ENCODE measurements at regions not wholly inside any gene's neighbourhood (a gene's known extent, or its start where the extent isn't known, plus 50 kb on each side); places are given as distances from the start of the nearest gene placed in this dataset.
A peak's percentile ranks its signal among the peaks of the same experiment; 100 is the strongest.

DNA sequence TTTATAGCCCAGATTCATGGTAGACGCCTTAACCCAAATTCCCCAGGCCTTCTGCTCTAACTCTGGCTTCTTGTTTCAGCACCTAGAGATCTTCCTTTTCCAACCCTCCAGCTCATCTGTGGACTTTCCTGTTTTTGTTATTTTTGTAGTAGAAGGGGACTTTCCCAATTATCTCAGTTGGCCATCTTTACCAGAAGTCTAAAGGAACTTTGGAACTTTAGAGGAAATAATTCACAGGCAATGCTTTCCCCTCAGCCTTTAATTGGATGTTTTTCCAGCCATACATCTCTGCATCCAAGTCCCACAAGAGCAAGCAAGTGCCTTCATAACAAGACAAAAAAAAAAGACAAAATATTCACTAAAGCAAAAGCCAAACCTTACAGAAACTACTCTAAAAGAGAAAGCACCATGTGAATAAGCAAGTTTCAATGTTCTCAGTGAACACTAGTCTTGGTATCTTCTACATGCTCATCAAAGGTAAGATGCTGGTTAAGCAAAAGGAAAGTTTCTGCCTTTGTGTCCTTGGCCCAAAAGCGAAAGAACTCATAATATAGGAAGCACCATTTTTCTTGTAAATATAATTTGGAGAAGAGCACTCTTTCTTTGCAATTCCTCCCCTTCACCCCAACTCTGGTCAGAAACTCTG, 377.3 kb downstream of the SETD4 start:
- DNase-seq: no peak

GRCh38 chr21:35681946-35682345, 378.4 kb downstream of the SETD4 start:
- no peak for DNase-seq

- no peak for DNase-seq
Observed at GRCh38 chr21:35679076-35679475, 381.2 kb downstream of the SETD4 start.

DNA sequence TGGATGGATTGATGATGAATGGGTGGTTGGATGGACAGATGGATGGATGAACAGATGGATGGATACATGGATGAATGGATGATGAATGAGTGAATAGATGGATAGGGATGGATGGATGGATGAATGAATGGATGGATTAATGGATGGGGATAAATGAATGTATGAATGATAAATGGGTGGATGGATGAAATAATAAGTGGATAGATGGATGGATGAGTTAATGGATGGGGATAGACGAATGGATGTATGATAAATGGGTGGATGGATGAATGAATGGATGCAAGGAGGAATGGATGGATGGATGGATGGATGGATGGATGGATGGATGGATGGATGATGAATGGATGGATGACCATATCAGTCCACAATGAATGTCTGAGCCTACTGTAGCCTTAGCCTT, 381.9 kb downstream of the SETD4 start:
- DNase-seq: no peak

DNA sequence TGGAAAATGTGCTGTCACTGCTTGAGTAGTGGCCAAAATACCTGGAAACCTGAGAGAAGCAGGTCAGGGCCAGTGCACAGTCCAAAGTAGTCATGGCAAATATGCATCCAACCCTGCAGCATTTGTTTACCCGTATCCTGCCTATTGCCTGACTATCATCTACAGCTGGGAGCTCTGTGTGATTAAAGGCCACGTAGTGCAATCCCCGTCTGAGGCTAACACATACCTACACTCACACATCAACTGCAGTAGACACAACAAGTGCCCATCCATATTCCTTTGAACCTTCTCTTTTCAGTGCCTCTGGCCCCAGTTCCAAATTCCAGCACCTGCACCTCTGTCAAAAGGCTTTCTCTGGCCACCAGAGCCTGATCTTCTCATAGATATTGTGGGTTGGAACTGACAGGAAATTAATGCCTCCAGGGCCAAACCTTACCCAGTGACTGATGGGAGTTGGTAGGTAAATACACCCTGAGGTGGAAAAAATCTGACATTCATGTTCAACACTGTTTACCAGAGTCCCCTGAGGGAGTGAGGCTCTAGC, 383.0 kb downstream of the SETD4 start:
- DNase-seq: no peak

GRCh38 chr21:35674895-35675470, 385.3 kb downstream of the SETD4 start:
- no peak for DNase-seq

DNA sequence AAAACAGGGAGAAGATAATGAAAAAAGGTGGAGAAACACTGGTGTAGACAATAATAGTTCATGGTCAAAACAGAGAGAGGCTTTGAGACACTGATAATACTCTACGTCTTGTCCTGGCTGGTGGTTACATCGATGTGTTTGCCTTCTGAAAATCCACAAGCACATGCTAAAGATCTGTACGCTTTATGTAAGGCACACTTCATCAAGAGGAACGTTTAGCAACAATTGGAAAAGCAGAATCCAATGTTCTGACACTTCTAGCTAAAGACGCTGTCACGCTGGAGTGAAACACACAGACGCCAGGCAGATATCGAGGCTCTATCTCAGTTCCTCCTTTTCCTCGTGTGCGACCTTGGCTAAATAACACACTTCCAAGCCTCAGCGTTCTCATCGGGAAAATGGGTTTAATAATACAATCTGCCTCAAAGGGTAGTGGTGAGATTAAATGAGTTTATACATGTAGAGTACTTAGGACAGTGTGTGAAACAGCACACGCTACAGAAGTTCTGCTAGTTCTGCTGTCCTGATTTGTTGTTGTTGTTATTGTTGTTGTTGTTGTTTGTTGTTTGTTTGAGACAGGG, 386.1 kb downstream of the SETD4 start:
- no peak for DNase-seq

- DNase-seq: no peak
Observed at GRCh38 chr21:35672313-35672712, 388.0 kb downstream of the SETD4 start.

DNA sequence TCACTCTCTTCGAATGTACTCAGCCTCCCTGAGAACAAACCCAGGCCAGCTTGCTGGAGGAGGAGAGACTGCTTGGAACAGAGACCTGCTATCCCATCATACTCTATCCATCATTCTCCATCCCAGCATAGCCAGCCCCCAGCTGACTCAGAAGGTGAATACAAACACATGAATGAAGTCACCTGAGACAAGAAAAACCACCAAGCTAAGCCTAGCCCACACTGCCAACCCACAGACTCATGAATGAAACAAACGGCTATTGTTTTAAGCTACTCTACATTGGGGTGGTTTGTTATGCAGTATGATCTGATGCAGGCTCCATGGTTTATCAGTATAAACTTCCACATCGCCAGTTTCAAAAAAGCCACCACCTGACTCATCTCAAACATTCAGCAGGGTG, 395.6 kb downstream of the SETD4 start:
- DNase-seq: no peak

DNA sequence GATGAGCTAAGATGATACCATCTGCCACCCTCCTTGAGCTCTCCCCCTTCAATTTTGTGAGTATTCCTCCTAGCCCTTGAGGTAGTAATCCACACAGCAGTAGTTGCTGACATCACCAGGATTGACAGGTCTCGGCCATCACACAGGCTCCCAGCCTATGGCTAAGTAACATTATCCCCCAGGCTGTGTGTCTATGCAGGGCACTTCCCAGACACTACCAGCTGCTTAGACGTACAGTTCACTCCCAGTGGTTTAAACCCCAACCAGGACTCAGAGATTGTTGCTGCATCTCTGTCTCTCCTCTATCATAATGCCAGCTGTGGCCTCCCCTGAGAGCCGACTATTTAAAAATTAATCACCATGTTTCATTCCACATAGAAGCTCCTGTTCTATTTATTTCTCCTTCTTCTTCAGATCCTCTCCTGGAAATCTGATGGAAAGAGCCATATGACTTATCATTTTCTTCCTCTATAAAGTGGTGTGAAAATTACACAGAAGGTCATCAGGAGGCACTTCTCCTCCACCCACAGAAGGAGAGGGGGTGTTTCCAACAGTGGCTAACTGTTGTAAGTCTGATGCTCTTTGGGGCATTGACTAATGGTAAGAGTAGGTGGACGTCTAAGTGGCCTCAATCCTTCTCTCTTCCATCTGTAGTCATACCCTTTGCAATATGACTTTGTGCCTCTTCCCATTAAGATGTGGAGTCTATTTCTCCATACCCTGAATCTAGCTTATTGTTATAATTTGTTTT, 396.3 kb downstream of the SETD4 start:
- no peak for DNase-seq

- no peak for DNase-seq
Observed at GRCh38 chr21:35658242-35658641, 402.1 kb downstream of the SETD4 start.

- DNase-seq: no peak
Observed at GRCh38 chr21:35652872-35653271, 407.5 kb downstream of the SETD4 start.

DNA sequence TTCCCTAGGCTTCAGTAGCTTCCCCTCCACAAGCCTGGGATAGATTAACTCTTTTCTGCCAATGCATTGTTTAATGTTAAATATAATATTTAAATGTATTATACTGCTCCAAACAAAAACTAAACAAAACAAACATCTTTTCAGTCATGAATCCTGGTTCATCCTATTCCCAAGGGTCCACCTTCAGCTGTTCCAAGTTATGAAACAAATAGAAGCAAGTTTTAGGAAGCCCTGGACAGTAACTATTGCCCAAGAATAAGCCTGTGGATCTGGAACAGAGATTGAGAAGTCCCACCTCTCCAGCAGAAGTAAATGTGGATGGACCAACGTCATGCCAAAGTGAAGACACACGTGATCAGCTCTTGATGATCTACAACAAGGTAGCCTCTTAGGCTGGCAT, 408.1 kb downstream of the SETD4 start:
- DNase-seq: no peak

DNA sequence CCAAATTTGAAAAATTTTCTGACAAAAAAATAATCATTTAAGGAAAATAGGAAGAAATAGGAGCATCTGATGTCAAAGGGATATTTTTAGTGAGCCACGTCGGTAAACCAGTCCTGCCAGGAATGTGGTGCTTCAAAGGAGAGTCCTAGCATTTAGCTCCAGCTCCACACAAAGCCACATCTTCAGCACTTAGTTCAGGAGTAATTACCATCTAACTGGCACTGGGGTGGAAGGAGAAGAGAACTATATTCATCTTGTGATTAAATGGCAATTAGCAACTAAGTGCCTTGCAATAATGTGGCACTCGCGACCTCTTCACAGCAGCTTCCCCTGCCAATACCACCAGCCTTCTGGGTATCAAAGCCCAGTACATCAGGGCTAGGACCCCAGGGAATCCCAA, 409.1 kb downstream of the SETD4 start:
- DNase-seq: no peak

GRCh38 chr21:35649186-35649585, 411.1 kb downstream of the SETD4 start:
- no peak for DNase-seq

- peak; percentile 48 for DNase-seq
Observed at GRCh38 chr21:35648512-35648911, 411.8 kb downstream of the SETD4 start.

GRCh38 chr21:35646606-35647005, 413.7 kb downstream of the SETD4 start:
- DNase-seq: no peak

DNA sequence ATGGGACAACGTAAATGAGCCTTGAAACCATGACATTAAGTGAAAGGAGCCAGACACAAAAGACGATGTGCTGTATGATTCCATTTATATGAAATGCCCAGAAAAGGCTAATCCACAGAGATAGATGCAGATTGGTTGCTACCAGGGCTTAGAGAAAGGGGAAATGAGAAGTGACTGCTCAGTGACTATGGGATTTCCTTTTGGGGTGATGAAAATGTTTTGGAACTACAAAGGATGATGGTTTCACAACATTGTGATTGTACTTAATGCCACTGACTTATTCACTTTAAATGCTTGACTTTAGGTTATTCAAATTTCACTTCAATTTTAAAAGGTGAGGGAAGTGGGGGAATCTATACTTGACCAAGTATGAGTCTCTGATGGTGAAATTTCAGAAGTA, 414.3 kb downstream of the SETD4 start:
- DNase-seq: no peak

DNA sequence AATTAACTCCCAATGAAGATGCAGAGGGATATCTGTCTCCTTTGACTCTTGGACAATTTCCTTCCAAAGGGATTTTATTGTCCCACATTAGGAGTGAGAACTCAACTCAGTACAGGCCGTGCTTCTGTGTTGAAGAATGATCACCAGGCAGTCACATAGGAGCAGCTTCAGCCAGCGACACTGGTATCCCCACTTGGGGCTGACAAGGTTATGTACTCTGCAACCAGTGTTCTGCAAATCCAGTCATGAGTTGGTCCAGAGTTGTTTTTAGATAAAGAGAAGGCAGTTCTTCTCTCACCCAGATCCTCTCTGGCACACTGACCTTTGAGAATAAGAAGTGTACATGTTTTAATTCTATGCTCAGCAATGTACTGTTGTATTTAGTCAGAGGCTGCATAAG, 415.8 kb downstream of the SETD4 start:
- no peak for DNase-seq

DNA sequence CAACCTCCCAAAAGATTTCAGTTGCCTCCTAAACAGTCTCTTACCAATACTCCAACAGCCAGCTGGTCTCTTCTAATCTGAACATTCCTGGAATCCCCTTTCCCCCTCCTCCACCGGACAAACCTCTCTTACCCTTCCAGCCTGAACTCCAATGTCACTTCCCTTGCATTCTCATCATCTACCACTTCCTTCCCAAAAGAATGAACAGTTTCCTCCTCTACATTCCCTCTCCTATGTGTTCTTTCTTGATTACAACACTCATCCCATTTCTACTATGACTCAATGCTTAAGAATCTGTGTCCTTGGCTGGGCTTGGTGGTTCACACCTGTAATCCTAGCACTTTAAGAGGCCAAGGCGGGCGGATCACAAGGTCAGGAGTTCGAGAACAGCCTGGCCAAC, 417.1 kb downstream of the SETD4 start:
- no peak for DNase-seq

DNA sequence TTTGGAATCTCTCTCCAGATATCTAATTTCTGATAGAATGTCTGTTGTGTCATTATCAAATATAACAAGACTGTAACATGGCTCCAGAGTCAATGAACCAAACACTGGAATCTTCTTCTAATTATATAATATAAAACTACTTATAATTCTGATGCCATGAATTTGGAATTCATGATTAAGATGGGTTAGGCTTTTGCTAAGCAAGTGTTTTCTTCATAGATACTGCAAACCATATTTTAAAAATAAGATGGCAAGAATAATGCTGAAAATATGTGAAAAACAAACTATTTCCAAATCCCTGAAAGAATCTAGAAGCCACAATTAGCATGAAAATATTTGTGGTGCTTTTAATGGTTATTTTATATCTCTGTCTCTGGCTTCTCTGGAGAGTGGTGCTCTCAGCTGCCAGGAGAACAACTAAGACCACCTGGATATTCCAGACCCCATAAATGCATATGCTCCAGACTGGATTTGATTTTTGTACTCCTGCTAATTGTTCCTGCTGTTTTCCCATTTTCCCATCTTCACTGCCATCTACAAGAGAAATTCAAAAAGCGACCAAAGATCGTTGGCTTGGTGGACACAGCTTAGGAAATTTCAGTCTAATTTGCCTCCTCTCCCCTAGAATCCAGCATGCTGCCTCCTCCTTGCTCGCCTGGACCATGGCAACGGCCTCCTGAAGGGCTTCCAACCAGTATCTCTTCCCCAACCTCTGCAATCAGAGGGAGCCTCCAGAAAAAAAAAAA, 418.9 kb downstream of the SETD4 start:
- no peak for DNase-seq

DNA sequence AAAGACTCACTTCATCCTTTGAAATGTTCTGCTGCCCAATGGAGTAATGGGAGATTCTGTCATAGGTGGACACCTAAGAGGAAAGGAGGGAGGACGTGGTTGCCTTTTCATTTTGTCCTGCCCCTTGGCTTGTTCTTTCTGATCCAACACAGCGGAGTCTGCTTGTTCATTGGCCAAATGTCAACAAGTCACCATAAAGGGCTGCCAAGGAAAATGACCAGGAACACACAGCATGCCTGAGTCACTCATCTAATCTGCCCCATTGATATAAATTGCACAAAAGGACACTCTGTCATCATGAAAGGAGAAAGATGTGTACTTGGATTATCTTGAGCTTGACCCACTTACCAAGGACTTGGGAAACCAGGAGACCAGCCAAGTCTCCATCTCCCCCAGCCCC, 422.9 kb downstream of the SETD4 start:
- DNase-seq: no peak

GRCh38 chr21:35635994-35636393, 424.3 kb downstream of the SETD4 start:
- no peak for DNase-seq

Measured in SHP77 treated with DMSO at 0.1 percent for 48 hours (cell line).